ENCODE measurements at regions not wholly inside any gene's neighbourhood (a gene's known extent, or its start where the extent isn't known, plus 50 kb on each side); places are given as distances from the start of the nearest gene placed in this dataset.

- DNase-seq: no peak
Measured at GRCh38 chr17:56740481-56740880, 93.2 kb downstream of the C17orf67 start.
